GM21381 (cell line): ENCODE measurements at regions not wholly inside any gene's neighbourhood (a gene's known extent, or its start where the extent isn't known, plus 50 kb on each side); places are given as distances from the start of the nearest gene placed in this dataset.

Source experiments
- ATAC-seq: cut with Tn5 transposase; IDR thresholded peaks from one replicate; pipeline ENCODE4 v1.9.1; 2021; ENCODE audit warnings: mild to moderate bottlenecking, moderate library complexity; ENCODE audit not compliant: unreplicated experiment

DNA sequence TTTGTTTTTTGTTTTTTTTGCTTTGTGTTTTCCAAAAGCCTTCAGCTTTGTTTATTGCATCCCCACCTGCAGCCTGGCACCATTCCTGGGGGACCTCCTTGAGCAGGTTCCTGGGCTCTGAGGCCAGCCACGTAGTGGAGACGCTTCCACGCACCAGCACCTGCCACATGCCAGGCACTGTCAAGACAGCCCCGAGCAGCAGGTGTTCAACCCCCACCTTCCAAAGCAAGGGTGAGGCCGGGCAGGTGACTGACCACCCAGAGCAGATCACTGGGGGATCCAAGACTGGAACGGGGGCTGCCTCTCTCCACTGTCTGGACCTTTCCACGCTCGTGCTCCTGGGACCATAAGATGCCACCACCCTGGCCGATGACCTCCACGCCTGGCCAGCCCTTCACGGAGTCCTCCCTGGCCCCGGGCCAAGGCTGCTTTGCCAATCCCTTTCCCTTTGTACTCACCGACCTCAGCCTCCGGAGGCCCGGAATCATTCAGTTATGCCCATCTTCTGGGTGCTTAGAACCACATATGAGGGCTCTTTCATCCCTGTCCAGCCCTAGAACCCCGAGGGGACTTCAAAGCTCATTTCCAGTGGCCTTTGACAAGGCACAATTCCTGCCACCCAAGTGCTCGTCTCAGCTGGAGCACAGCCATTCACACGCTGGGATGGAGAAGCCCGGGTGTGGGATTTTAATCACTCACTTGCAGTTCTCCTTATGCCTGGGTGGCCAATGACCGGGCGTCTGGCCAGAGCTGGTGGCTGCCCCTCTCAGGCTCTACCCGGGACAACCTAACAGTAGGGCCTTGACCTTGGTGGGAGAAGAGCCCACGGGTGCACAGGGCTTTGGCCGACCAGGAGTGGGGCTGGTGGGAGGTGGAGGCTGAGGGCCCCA is 330.8 kb downstream of the NPHP4 start:
- ATAC-seq = no peak

DNA sequence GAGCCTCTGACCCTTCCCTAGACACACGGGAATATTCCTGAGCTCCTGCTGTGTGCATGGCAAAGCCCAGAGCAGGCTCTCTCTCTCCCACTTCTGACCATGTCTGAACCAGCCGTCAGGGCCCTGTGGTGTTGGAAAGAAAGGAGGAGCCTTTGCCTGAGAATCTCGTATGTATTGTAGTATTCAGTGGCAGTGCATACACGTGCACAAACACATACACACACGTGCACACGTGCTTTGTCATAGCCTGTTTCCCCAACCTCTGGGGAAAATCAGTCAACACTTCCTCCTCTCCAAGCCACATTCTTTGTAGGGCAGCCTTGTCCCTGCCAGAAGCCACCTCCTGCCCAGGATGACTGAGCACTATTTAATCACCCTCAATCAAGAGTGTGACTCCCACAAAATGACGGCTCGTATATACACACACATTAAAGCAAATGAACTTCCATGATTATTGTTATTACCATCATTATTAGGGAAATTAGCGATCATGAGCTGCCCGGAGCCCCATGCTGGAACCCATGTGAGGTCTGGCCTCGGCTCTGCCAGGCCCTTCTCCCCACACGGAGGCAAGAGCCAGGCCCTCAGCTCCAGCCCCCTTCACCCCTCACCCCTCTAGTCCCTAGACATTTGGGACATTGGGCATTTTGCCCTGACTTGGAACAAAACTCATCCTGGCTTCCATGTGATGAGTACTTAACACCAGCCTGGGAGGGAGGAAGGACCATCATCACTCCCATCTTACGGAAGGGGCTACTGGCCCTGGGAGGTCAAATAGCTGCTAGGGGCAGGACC is 331.9 kb downstream of the NPHP4 start:
- ATAC-seq = no peak

DNA sequence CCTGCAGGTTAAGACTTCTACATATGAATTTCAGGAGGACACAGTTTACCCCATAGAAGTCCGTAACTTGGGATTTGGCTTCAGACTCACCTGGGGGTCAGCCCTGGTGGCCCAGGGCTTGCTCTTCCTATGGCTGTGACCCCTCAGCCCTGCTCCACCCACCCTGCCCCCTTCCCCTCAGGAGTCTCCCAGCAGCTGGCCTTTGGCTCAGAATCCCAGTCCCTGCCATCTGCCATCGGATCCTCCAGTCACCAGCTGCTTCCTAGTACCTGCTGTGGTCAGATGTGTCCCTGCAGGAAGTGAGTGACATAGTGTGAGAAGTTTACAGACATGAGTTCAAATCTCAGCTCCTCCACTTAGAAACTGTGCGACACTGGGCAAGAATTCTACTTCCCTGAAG is 332.6 kb downstream of the NPHP4 start:
- ATAC-seq = no peak

DNA sequence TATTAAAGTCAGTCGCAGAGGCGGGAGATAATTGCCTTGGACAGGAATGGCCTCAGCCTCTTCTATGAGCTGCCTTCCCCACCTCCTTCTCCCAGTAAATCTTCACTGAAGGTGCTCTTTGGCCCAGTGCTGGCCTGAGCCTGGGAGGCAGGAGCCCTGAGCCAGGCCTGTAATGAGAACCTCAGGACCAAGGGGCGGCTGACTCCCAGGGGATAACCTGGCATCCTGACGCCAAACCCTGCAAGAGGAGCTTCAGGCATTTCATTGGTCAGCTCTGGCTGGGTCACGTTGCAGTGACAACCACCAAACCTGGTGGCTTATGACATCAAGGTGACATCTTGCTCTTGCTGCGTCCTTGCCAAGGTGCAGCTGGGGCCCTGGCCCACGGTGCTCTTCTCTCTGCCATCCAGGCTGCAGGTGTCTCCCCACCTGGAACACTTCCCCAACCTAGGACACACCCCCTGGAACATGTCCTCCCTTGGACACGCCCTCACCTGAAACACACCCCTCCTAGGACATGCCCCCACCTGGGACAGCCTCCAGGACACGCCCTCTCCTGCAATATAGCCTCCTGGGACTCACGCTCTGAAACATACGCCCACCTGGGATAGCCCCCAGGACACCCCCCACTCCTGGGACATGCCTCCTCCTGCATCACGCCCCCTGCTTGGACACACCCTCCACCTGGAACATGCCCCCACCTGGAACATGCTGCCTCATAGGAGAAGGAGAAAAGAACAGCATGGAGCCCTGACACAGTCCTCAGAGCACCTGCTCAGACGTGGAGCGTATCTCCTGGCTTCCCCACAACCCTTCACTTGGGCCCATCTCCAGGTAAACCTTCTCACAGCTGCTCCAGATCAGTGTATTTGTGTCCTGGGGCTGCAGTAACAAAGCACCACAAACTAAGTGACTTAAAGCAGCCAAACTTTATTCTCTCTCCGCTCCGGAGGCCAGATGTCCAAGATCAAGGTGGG is 333.6 kb downstream of the NPHP4 start:
- ATAC-seq = no peak

DNA sequence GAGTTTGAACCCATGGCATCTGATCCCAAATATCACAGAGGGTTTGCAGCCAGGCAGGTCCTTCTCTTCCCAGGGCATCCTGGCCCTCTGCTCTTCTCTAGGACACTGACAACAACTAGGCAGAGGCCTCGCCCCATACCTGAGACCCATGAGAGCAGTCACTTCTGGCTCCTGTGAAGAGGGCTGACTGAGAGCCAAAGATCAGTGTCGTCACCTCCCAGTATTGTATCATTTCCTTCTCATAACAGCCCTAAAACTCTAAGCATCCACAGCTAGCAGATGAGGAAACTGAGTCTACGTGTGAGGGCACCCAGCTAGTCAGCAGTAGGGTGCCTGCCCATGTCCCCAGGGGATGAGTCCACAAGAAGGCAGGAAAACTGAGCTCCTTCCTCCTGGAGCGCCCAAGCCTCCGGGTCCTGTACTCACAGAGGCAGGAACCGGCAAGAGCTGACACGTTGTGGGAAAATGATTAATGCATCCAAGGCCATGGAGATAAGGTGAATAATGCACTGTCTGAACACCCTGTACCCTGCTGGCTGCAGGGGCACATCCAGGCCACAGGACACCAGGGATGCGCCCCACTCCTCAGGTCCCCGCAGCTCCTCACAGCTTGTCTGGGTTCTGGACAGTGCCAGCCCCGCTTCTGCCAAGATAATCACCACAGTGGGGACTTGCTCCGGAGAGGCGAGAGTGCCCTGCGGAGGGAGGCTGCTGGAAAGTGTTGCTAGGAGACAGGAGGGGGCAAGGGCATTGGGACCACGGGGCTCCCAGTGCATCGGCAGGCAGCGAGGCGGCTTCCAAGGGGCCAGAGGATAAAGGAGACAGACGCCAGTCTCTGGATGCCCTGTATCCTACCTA is 340.0 kb downstream of the NPHP4 start:
- ATAC-seq = no peak

DNA sequence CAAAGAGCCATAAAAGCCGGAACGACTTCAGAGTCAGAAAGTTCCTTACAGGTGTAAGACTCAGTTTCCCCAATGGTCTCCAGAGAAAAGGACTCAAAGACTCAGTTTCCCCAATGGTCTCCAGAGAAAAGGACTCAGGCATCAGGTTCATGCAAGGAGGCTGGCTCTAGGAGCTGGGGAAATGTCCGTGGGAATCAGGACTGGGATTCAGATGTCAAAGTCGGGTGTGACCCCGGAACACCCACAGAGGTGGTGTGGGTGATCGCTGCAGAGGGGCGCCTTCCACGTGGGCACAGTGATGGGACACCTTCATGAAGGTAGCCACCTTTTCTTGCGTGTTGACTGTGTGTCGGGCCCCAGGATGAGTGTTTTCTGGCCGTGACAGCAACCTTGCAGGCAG is 340.8 kb downstream of the NPHP4 start:
- ATAC-seq = no peak

DNA sequence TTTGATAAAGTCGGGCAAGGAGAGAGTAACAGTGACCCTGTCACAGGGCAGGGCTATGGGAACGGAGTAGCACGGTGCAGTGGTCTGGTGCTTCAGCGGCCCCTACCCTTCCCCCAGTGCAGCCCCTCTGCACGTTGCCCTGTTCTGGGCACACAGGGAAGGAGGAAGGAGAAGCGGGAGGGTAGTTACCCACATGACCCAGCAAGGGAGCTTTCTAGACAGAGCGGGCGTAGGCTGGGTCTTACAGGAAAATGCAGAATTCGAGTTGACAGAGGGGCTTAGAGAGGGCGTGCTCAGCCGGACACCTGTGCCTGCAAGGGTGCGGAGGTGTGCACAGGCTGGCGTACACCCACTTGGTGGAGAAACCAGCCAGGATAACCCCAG is 341.2 kb downstream of the NPHP4 start:
- no peak for ATAC-seq

DNA sequence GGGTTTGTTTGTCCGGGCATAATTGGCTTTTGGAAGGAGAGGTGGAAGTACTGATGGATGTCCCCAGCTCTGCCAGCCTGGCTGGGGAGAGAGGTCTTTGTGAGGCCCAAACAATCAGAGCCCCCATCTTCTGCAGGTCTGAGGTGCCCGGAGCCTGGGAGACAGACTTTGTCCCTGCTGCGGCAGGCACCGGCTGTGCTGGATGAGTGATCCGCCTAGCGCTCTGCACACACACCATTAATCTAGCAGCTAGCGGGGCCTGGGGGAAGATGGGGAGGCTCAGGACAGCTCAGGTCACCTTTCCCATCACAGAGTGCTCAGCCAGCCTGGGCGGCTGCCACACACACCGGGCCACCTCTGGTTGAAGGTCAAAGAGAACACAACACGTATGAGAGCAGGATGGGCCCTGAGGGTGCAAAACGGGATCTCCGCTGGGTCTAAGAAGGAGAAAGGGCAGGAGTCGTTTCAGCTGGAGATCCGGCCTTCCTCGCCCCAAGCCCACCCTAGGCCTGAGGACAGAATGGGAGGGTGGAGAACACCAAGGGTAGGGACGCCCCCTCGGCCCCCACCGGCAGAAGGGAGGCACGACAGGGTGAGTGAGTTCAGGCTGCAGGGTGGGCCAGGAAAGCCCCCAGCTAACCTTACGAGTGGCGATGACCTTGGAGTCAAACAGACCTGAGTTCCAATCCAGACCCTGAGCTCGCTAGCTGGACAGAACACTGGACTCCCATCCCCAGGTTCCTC is 341.8 kb downstream of the NPHP4 start:
- ATAC-seq = no peak

DNA sequence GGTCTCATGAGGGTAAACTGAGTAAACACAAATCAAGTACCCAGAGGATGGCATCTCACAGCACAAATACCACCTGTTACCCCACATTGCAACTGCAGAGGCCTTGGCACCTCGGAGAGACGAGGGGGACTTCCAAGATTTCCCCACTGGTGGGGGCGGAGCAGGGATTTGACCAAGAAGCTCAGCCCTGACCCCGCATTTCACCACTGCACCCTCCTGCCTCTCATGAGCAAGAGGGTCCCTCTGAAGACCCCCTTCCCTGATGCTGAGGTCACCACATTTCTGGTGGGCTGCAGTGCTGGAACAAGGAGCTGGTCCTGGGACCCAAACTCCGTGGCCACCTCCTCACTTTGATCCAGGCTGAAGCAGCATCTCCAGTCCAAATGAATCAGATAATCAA is 342.4 kb downstream of the NPHP4 start:
- no peak for ATAC-seq

DNA sequence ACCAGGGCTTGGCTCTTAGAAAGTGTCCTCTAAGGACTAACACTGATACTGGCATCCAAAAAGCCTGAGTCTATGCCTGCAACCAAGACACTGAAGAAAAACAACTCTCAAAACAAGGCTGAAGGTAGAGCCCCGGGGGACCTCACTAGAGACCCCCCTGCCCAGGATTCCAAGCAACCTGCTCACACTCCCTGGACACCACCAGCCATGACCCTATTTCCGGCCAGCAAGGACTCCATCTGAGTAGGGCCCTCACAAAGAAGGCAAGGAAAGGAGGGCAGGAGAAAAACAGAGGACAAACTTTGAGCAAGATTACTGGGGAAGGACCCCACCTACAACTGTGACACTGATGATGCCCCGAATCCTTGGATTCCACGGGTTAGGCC is 343.1 kb downstream of the NPHP4 start:
- no peak for ATAC-seq

DNA sequence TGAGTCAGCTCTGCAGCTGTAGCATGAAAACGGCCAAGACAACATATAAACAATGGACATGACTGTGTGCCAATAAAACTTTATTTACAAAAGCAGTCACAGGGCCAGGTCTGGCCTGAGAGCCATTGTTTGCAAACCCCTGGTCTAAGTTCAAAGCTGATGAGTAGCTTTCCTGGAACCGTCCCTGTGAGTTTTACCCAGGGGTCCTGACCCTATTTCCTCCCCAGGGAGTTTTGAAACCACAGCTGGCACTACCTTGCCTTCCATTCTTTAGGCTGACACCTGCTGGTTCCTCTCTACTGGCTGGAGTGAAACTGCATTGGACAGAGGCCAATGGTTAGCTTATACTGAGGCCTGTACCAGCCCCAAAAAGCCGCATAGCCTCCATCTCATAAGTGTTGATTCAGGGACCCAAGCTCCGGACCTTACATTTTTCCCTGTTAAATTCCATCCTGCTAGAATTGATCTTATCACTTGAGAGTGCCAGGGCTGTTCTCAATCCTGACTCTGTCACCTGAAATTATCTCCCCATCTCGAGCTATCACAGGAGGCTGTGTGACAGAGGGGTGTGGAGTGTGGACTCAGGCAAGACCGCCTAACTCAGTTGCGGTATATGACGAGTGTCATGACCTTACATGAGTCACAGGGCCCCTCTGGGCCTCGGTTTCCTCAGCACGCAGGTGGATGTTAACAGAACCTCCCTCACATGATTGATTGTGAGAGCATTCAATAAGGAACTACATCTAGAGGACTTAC is 343.6 kb downstream of the NPHP4 start:
- ATAC-seq = no peak

DNA sequence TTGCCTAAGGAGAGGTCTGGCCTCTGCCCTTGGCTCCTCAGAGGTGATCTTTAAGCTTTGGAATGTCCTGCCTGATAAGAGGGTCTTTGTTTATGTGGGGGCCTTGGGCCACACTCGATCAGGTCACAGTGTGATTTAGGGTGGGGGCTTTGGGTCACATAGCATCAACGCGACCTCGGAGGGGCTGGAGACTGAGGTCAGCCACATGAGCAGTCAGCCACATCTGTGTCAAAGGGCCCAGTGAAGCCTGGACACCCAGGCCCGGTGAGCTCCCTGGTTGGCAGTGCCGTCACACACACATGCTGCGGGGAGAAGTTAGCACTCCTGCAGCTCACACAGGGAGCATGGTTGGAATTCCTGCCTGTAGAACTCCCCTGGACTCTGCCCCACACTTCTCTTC is 345.0 kb downstream of the NPHP4 start:
- ATAC-seq = no peak

DNA sequence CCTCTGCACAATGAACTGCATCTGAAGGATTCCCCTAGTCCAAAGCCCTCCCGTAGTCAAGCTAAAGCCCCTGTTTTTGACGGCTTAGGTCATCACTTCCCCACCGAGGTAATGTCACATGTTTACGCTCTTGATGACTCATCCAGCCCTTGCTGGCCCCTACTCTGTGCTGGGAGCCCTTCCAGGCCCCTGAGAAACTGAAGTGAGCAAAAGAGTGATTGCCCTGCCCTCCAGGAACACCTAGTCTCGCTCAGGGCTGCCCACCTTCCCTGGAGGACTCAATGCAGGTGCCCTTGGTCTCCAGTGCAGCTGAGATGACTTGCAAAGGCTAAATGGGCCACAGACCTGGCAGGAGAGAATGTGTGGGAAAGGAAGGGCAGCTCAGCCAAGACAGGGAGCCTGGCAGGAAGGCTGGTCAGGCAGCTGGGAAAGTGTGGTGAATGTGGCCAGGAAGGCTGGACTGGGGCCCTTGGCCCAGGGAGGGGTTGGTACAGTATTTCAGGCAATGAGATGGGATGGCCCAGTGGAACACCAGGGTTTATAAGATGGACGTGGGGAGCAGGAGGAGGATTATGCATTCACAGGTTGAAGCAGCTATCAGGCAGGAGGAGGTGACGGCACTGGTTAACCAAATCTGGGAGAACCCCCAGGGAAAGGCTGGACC is 345.6 kb downstream of the NPHP4 start:
- ATAC-seq = no peak

DNA sequence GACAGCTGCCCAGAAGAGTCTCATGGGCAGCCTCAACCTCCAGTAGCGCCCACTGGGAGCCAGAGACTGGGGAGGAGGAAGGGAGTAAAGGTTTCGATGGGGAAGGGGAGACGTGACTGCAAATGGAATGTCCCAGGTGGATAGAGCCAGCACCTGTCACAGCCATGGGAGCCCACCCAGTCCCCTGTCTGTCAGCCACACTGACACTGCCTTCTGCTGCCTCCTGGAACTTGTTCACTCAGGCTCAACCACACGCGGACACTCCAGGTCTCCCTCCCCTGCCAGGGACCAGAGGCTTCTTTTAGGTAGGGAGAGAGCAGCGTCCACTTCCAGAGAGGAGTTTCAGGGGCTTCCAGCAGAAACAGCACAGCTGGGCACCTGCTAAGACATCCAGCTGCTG is 346.3 kb downstream of the NPHP4 start:
- ATAC-seq = no peak

DNA sequence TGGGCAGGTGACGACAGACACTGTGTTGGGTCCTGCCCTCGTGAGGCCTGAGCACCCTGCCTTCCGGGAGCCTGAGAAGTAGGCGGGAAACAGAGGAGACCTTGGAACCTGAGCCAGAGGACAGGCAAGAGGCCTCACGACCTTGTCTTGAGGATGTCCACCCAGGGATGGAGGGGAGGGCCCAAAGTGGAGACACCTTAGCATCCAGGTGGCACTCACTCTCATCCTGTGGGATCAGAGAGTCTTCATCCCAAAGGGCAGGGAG is 347.2 kb downstream of the NPHP4 start:
- no peak for ATAC-seq

DNA sequence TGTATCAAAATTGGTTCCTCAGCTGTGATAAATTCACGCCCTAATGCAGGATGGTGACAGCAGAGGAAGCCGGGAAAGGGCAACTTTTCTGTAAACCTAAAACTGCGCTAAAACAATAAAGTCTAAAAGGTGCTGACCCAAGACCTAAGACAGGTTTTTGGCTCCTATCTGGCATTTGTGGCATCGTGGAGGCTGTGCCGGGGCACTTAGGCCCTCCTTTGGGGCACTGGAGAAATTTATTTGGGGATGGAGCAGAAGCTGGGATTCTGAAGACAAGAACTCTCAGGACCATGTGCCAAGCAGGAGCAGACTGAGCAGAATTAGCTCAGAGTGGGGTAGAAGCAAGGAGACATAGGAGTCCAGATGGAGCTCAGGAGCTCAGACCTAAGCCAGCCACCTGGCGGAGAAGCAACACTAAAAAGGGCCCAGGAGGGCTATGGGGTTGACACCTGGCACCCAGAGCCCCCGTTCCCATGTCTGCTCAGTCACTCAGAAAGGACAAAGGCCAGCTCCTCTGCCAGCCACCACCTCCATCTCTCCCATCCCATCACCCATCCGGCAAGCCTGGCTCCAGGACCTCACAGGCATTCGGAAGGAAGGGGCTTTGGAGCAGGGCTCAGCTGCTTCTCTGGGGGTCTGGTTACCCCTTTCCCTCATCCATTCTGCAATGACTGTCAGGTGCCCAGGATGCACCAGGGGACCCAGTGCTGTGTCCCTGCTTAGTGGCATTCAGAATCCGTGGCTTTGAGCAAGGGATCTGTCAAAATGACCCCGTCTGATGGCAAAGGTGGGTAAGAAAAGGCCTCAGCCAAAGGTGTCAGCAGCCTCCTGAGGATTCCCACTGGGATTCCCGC is 347.7 kb downstream of the NPHP4 start:
- ATAC-seq = no peak

DNA sequence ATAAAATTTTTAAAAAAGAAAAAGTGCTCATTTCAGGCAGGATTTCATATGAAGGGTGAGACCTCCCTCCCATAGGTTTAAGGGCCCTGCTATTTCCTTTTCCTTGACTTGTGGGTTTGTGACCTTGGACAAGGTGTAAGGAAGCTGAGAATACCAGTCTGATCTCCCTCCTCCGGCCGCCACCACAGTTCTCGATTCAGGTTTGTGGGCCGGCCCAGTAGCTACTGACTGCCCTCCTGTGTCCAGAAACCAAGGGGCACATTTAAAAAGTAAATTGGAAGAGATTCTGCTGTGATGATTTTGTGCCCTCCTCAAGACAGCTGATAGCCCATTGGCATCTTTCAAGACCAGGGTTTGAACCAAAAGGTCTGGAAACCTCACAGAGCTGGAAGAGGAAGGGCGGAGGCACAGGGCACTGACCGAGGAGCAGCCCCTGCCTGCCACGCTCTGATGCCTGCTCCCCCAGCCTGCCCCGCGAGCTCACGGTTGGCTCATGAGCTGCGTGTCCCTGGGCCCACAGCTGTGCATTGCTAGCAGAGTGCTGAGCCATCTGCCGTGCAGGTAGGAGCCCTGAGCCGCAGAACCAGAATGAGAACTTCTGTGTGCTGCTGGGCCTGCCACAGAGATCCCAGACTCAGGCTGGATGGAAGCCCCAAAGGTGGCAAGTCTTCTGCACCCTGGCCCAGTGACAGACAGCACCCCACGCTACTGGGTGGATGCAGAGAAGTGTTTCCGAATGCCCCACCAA is 348.7 kb downstream of the NPHP4 start:
- ATAC-seq = no peak
